Activated naive CD4-positive, alpha-beta T cell treated with anti-CD3 and anti-CD28 coated beads, Interleukin-2, amount 50 U/mL, for 72 hours (primary cell): ENCODE measurements at regions not wholly inside any gene's neighbourhood (a gene's known extent, or its start where the extent isn't known, plus 50 kb on each side); places are given as distances from the start of the nearest gene placed in this dataset.
"Not testable (repeated sequence)": the region's sequence is repeated elsewhere in the genome, so short reads cannot be mapped to it uniquely, and the experiment has no call there.

ENCODE experiments used
- ATAC-seq, 2 donors: fragments of 150-1000 bp; cut with Tn5 transposase; 2 replicates each; pipeline ENCODE4 v1.10.0; 2021; ENCODE audit warnings: mild to moderate bottlenecking in 2 of 2, moderate library complexity in 2 of 2
- DNase-seq, 2 donors: peaks; one replicate each; pipeline ENCODE4 v3.0.0; 2021 to 2022; ENCODE audit warnings: low spot score in 2 of 2
- H3K27ac Mint-ChIP-seq, 2 donors: one replicate each; pipeline ENCODE4 v1.8.0; 2022; ENCODE audit warnings: mild to moderate bottlenecking in 2 of 2, mixed read lengths in 2 of 2
- H3K36me3 Mint-ChIP-seq, 2 donors: one replicate each; pipeline ENCODE4 v1.8.0; 2022; ENCODE audit warnings: mixed read lengths in 2 of 2
- H3K9me3 Mint-ChIP-seq, 2 donors: one replicate each; pipeline ENCODE4 v1.8.0; 2022; ENCODE audit warnings: mixed read lengths in 2 of 2

- DNase-seq: no peak
- Mint-ChIP-seq H3K9me3 (peaks cover 7 to 10% of the 10 kb centered on the region in 2 donors), H3K36me3 (peaks cover 11 to 12% of the 10 kb centered on the region in 2 donors), H3K27ac (no peak overlapping the region)
- ATAC-seq: no peak
Measured at GRCh38 chr3:14057701-14058100, 67.0 kb downstream of the CHCHD4 start.

GRCh38 chr3:14047841-14048240, 76.8 kb downstream of the CHCHD4 start:
- Mint-ChIP-seq H3K27ac (no peak overlapping the region), H3K9me3 (no peaks in the 10 kb centered on the region), H3K36me3 (no peaks in the 10 kb centered on the region)
- ATAC-seq: no peak
- DNase-seq: no peak

- DNase-seq: no peak
- Mint-ChIP-seq H3K9me3 (no peaks in the 10 kb centered on the region), H3K27ac (no peak overlapping the region)
Measured at GRCh38 chr3:14047027-14047426, 77.6 kb downstream of the CHCHD4 start.

DNA sequence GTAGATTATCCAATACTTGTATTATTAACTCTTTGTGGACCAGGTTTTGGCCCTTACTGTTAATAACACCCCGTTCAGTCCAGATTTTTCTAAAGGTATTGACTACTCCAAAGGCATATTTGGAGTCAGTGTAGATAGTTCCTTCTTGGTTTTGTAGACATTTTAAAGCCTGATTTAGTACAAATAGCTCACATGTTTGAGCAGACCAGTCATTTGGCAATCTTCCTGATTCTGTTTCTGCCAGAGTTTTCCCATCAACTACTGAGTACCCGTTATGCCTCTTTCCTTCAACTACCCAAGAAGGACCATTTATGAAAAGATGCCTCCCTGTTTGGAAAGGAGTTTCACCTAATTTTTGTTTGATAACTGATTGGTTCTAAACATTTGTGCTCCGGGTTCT, 82.0 kb downstream of the CHCHD4 start:
- H3K27ac Mint-ChIP-seq: no peak overlapping the region
- peaks cover 0 to 4% of the 10 kb centered on the region in 2 donors for H3K36me3 Mint-ChIP-seq
- no peaks in the 10 kb centered on the region for H3K9me3 Mint-ChIP-seq
- ATAC-seq (no peak), DNase-seq (no peak)

More at GRCh38 chr3:14047027-14047426, 77.6 kb downstream of the CHCHD4 start:
- no peaks in the 10 kb centered on the region for H3K36me3 Mint-ChIP-seq
- no peak for ATAC-seq

DNA sequence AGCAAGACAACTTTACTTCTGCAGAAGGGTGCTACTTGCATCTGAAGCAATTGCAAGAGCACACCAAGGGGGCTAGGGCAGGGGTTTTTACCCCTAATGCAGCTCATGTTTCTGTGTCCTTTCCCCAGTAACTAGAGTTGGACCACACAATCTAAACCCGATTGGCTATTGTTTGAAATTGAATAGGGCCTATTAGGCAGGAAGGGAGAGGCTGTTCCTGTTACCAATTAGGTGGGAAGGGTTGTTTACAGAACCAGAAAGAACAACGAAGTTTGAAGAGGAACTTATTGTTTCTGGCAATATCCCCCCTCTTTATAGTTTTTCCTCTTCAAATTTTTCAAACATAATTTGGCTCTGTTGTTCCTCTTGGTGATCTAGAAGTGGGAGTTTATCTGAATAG, 85.5 kb downstream of the CHCHD4 start:
- no peak for ATAC-seq
- Mint-ChIP-seq H3K36me3 (peaks cover 9 to 11% of the 10 kb centered on the region in 2 donors), H3K9me3 (peaks cover 4 to 16% of the 10 kb centered on the region in 2 donors), H3K27ac (no peak overlapping the region)
- no peak for DNase-seq

DNA sequence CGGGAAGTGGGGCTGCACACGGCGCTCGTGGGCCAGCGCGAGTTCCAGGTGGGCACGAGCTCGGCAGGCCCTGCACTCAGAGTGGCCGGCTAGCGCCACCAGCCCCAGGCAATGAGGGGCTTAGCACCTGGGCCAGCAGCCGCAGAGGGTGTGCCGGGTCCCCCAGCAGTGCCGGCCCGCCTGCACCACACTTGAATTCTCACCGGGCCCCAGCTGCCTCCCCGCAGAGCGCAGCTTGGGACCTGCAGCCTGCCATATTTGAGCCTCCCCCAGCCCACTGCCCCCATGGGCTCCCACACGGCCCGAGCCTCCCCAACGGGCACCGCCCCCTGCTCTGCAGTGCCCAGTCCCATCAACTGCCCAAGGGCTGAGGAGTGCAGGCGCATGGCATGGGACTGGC, 87.5 kb downstream of the CHCHD4 start:
- ATAC-seq: no peak
- Mint-ChIP-seq H3K27ac (no peak overlapping the region), H3K9me3 (peaks cover 4 to 16% of the 10 kb centered on the region in 2 donors), H3K36me3 (peaks cover 9 to 11% of the 10 kb centered on the region in 2 donors)
- no peak for DNase-seq

GRCh38 chr3:14033023-14033422, 91.6 kb downstream of the CHCHD4 start:
- no peak overlapping the region for H3K27ac Mint-ChIP-seq
- ATAC-seq: no peak

GRCh38 chr3:14031271-14031670, 93.4 kb downstream of the CHCHD4 start:
- Mint-ChIP-seq H3K9me3 (peaks cover 2 to 9% of the 10 kb centered on the region in 2 donors), H3K36me3 (peaks cover 2 to 7% of the 10 kb centered on the region in 2 donors), H3K27ac (no peak overlapping the region)
- DNase-seq (no peak), ATAC-seq (no peak)

More at GRCh38 chr3:14033023-14033422, 91.6 kb downstream of the CHCHD4 start:
- Mint-ChIP-seq H3K36me3 (peaks cover 9 to 14% of the 10 kb centered on the region in 2 donors), H3K9me3 (peaks cover 4 to 16% of the 10 kb centered on the region in 2 donors)
- DNase-seq: no peak

DNA sequence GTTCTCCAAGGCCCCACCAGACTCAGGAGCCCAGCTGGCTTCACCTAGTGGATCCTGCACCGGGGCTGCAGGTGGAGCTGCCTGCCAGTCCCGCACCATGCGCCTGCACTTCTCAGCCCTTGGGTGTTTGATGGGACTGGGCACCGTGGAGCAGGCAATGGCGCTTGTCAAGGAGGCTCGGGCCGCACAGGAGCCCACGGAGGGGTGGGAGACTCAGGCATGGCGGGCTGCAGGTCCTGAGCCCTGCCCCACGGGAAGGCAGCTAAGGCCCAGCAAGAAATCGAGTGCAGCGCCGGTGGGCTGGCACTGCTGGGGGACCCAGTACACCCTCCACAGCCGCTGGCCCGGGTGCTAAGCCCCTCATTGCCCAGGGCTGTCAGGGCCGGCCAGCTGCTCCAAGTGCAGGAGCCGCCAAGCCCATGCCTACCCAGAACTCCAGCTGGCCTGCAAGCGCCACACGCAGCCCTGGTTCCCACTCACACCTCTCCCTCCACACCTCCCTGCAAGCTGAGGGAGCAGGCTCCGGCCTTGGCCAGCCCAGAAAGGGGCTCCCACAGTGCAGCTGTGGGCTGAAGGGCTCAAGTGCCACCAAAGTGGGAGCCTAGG, 95.2 kb downstream of the CHCHD4 start:
- ATAC-seq, H3K9me3 Mint-ChIP-seq, DNase-seq, H3K36me3 Mint-ChIP-seq, H3K27ac Mint-ChIP-seq: not testable (repeated sequence)

GRCh38 chr3:14028122-14028521, 96.5 kb downstream of the CHCHD4 start:
- H3K27ac Mint-ChIP-seq, ATAC-seq, DNase-seq: not testable (repeated sequence)
- peaks cover 10 to 14% of the 10 kb centered on the region in 2 donors for H3K9me3 Mint-ChIP-seq
- peaks cover 13 to 14% of the 10 kb centered on the region in 2 donors for H3K36me3 Mint-ChIP-seq

DNA sequence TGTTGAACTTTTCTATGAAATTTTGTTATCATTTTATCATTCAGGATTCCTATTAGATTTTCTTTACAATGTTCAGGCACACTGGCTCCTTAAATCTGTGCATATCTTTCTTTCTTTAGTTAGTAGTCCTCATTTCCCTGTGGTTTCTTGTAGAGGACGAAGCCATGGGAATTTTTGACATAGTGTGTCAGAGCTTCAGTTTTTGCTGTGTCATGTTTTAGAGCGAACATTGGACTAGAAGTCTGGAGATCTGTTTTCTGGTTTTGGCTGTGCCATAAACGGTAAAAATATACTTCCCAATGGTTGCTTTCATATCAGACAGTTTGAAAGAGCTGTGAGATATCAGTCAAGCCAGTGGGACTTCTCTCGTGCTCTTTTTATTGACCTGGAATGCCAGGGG, 105.2 kb downstream of the CHCHD4 start:
- DNase-seq: no peak
- peaks cover 16 to 18% of the 10 kb centered on the region in 2 donors for H3K9me3 Mint-ChIP-seq
- H3K27ac Mint-ChIP-seq: no peak overlapping the region
- H3K36me3 Mint-ChIP-seq: peaks cover 16 to 25% of the 10 kb centered on the region in 2 donors
- no peak for ATAC-seq

GRCh38 chr3:14016900-14017475, 107.7 kb downstream of the CHCHD4 start:
- Mint-ChIP-seq H3K27ac (no peak overlapping the region), H3K9me3 (peaks cover 8% of the 10 kb centered on the region in 2 donors), H3K36me3 (peaks cover 0 to 8% of the 10 kb centered on the region in 2 donors)
- ATAC-seq: no peak
- no peak for DNase-seq

DNA sequence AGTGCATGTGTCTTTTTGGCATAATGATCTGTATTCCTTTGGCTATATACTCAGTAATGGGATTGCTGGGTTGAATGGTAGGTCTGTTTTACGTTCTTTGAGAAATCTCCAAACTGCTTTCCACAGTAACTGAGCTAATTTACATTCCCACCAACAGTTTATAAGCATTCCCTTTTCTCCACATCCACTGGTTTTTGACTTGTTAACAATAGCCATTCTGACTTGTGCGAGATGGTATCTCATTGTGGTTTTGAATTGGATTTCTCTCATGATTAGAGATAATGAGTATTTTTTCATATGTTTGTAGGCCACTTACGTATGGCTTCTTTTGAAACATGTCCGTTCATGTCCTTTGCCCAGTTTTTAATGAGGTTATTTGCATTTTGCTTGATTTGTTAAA, 117.7 kb downstream of the CHCHD4 start:
- Mint-ChIP-seq H3K9me3 (no peaks in the 10 kb centered on the region), H3K36me3 (no peaks in the 10 kb centered on the region), H3K27ac (no peak overlapping the region)
- no peak for DNase-seq
- no peak for ATAC-seq

GRCh38 chr3:14001136-14001535, 121.3 kb upstream of the WNT7A start:
- H3K9me3 Mint-ChIP-seq: no peaks in the 10 kb centered on the region
- no peak overlapping the region for H3K27ac Mint-ChIP-seq
- no peak for DNase-seq
- no peak for ATAC-seq
- peaks cover 2% of the 10 kb centered on the region in 2 donors for H3K36me3 Mint-ChIP-seq

- ATAC-seq (no peak), DNase-seq (no peak)
- Mint-ChIP-seq H3K9me3 (peaks cover 5 to 6% of the 10 kb centered on the region in 2 donors), H3K27ac (no peak overlapping the region), H3K36me3 (peaks cover 8% of the 10 kb centered on the region in 2 donors)
Measured at GRCh38 chr3:14000556-14000955, 120.7 kb upstream of the WNT7A start.

DNA sequence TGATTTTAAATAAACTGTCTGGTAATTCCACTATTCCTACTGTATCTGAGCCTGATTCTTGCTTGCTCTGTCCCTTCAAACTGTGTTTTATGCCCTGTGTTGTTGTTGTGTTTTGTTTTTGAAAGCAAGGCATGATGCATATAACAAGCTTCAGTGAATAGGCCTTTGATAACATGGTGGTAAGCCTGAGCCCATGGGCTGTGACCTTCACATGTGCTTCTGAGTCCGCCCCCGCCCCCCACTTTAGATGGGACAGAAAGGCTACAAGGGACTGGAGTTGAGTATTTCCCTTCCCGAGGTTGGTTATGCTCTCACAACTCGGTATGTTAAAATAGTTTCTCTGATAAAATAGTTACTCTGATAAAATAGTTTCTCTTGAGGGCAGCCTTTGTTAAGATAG, 119.0 kb upstream of the WNT7A start:
- DNase-seq (no peak), ATAC-seq (no peak)
- H3K36me3 Mint-ChIP-seq: peaks cover 10 to 19% of the 10 kb centered on the region in 2 donors
- no peak overlapping the region for H3K27ac Mint-ChIP-seq
- peaks cover 8 to 14% of the 10 kb centered on the region in 2 donors for H3K9me3 Mint-ChIP-seq

- DNase-seq, H3K27ac Mint-ChIP-seq, ATAC-seq: not testable (repeated sequence)
- Mint-ChIP-seq H3K36me3 (peaks cover 10 to 25% of the 10 kb centered on the region in 2 donors), H3K9me3 (peaks cover 13 to 19% of the 10 kb centered on the region in 2 donors)
Measured at GRCh38 chr3:13995216-13995615, 115.3 kb upstream of the WNT7A start.

DNA sequence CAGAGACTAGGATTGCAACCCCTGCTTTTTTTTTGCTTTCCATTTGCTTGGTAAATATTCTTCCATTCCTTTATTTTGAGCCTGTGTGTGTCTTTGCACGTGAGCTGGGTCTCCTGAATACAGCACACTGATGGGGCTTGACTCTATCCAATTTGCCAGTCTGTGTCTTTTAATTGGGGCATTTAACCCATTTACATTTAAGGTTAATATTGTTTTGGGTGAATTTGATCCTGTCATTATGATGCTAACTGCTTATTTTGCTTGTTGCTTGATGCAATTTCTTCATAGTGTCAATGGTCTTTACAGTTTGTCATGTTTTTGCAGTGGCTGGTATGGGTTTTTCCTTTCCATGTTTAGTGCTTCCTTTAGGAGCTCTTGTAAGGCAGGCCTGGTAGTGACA, 109.1 kb upstream of the WNT7A start:
- H3K27ac Mint-ChIP-seq, DNase-seq, ATAC-seq: not testable (repeated sequence)
- Mint-ChIP-seq H3K36me3 (peaks cover 0 to 20% of the 10 kb centered on the region in 2 donors), H3K9me3 (peaks cover 16 to 18% of the 10 kb centered on the region in 2 donors)
